ENCODE measurements at regions not wholly inside any gene's neighbourhood (a gene's known extent, or its start where the extent isn't known, plus 50 kb on each side); places are given as distances from the start of the nearest gene placed in this dataset.
A peak's percentile ranks its signal among the peaks of the same experiment; 100 is the strongest.

GRCh38 chr14:101328412-101329028 is 232.8 kb upstream of the DIO3 start (continued):
- TF ChIP-seq ZNF281 (CRISPR knock-in tag; IDR thresholded peaks at IDR 0.05; ENCODE audit: borderline replicate concordance): no peak
- TF ChIP-seq SALL1 (CRISPR knock-in tag; IDR thresholded peaks at IDR 0.05): peak; percentile 66
- 0 out of 2 replicates have a peak, but pooled peaks have one; percentile 44 for TF ChIP-seq ZNF574 (CRISPR knock-in tag; IDR thresholded peaks at IDR 0.05)
- peak; percentile 26; the same call in 1 of the 2 replicates for TF ChIP-seq CEBPG (CRISPR knock-in tag; IDR thresholded peaks at IDR 0.05)
- TF ChIP-seq ZSCAN22 (CRISPR knock-in tag; IDR thresholded peaks at IDR 0.05): no peak
- no peak for TF ChIP-seq NR1H2 (CRISPR knock-in tag; IDR thresholded peaks at IDR 0.05; ENCODE audit: borderline replicate concordance, low read depth)
- no peak for TF ChIP-seq MXD3 (CRISPR knock-in tag; IDR thresholded peaks at IDR 0.05)
- TF ChIP-seq ZFP82 (CRISPR knock-in tag; IDR thresholded peaks at IDR 0.05; ENCODE audit: borderline replicate concordance): no peak
- no peak for TF ChIP-seq ISL2 (CRISPR knock-in tag; IDR thresholded peaks at IDR 0.05)
- peak; percentile 33; the same call in 1 of the 2 replicates for TF ChIP-seq TFAP4 (IDR thresholded peaks at IDR 0.05; ENCODE audit: borderline replicate concordance, low read depth)
- TF ChIP-seq ZNF101 (CRISPR knock-in tag; IDR thresholded peaks at IDR 0.05; ENCODE audit: borderline replicate concordance, low read depth): no peak
- peak; percentile 99 for TF ChIP-seq ZNF644 (CRISPR knock-in tag; IDR thresholded peaks at IDR 0.05; ENCODE audit: low read depth)
- no peak for TF ChIP-seq RFX3 (CRISPR knock-in tag; IDR thresholded peaks at IDR 0.05)
- no peak for TF ChIP-seq IKZF5 (CRISPR knock-in tag; IDR thresholded peaks at IDR 0.05)
- TF ChIP-seq ZNF879 (CRISPR knock-in tag; IDR thresholded peaks at IDR 0.05): no peak
- no peak for TF ChIP-seq PHF8 (CRISPR knock-in tag; IDR thresholded peaks at IDR 0.05)
- no peak for TF ChIP-seq TAF1 (CRISPR knock-in tag; IDR thresholded peaks at IDR 0.05)
- TF ChIP-seq HCFC1 (IDR thresholded peaks at IDR 0.05; ENCODE audit: low read depth, low read length): no peak
- TF ChIP-seq NR2F6 (IDR thresholded peaks at IDR 0.05): 0 out of 2 replicates have a peak, but pooled peaks have one; percentile 20
- no peak for TF ChIP-seq NR2F6 (CRISPR knock-in tag; IDR thresholded peaks at IDR 0.05)
- TF ChIP-seq TGIF2 (CRISPR knock-in tag; IDR thresholded peaks at IDR 0.05): no peak
